Upper lobe of right lung (tissue), 1 donor: ENCODE measurements at regions not wholly inside any gene's neighbourhood (a gene's known extent, or its start where the extent isn't known, plus 50 kb on each side); places are given as distances from the start of the nearest gene placed in this dataset.

Experiments used
- ATAC-seq: fragments of 200-7000 bp; cut with Tn5 transposase; one replicate; pipeline ENCODE4 v1.9.1; 2020; ENCODE audit warnings: mild to moderate bottlenecking, moderate library complexity
- DNase-seq: peaks from one replicate; pipeline ENCODE4 v3.0.0-alpha.2; 2020
- H3K27ac ChIP-seq: fragments of 200-600 bp; one replicate; pipeline ENCODE4 v1.8.0; 2022
- H3K27me3 ChIP-seq: fragments of 200-600 bp; one replicate; pipeline ENCODE4 v1.8.0; 2022; ENCODE audit warnings: mild to moderate bottlenecking
- H3K36me3 ChIP-seq: fragments of 200-600 bp; one replicate; pipeline ENCODE4 v1.8.0; 2022
- H3K4me1 ChIP-seq: fragments of 200-600 bp; one replicate; pipeline ENCODE4 v1.8.0; 2022
- H3K4me3 ChIP-seq: fragments of 200-600 bp; one replicate; pipeline ENCODE4 v1.8.0; 2022; ENCODE audit warnings: mild to moderate bottlenecking
- H3K9me3 ChIP-seq: fragments of 200-600 bp; one replicate; pipeline ENCODE4 v1.8.0; 2022
- CTCF ChIP-seq: fragments of 200-600 bp; IDR thresholded peaks from one replicate; pipeline ENCODE4 v1.8.0; 2022; ENCODE audit warnings: antibody characterized with exemption
- intact Hi-C: fragments of 100-400 bp; cut with DNase I; formaldehyde crosslinking; loops from one replicate; pipeline ENCODE4 v1.11.0; 2022
- donor health status: DM: no; HTN: yes; CAD: no; lungs with severe emphysema.

- Histone ChIP-seq H3K9me3 (no peaks in the 10 kb centered on the region), H3K36me3 (no peaks in the 10 kb centered on the region), H3K27ac (no peak overlapping the region), H3K4me1 (no peaks in the 10 kb centered on the region), H3K27me3 (no peaks in the 10 kb centered on the region), H3K4me3 (no peak overlapping the region)
- intact Hi-C loops, result no loop called here
- no peak for TF ChIP-seq CTCF
- DNase-seq (no peak), ATAC-seq (no peak)
These were observed 91.3 kb upstream of the TMEM106B start for GRCh38 chr7:12119620-12120303.

GRCh38 chr7:12120632-12121031 lies 90.5 kb upstream of the TMEM106B start:
- no peak for DNase-seq
- H3K27ac ChIP-seq, result no peak overlapping the region
- no peak for TF ChIP-seq CTCF
- intact Hi-C loops, result no loop called here
- H3K4me1 ChIP-seq, result no peaks in the 10 kb centered on the region
- no peak overlapping the region for H3K4me3 ChIP-seq
- H3K27me3 ChIP-seq, result no peaks in the 10 kb centered on the region
- no peaks in the 10 kb centered on the region for H3K9me3 ChIP-seq
- no peak for ATAC-seq
- no peaks in the 10 kb centered on the region for H3K36me3 ChIP-seq

- Histone ChIP-seq H3K27me3 (no peaks in the 10 kb centered on the region), H3K4me1 (no peaks in the 10 kb centered on the region), H3K36me3 (no peaks in the 10 kb centered on the region), H3K27ac (no peak overlapping the region), H3K4me3 (no peak overlapping the region), H3K9me3 (no peaks in the 10 kb centered on the region)
- intact Hi-C loops, result no loop called here
- no peak for TF ChIP-seq CTCF
- ATAC-seq (no peak), DNase-seq (no peak)
These were observed 87.9 kb upstream of the TMEM106B start for GRCh38 chr7:12123172-12123571.

GRCh38 chr7:12124028-12124427 lies 87.1 kb upstream of the TMEM106B start:
- no peak for TF ChIP-seq CTCF
- H3K36me3 ChIP-seq, result no peaks in the 10 kb centered on the region
- H3K27me3 ChIP-seq, result no peaks in the 10 kb centered on the region
- H3K27ac ChIP-seq, result no peak overlapping the region
- H3K4me1 ChIP-seq, result no peaks in the 10 kb centered on the region
- no peak overlapping the region for H3K4me3 ChIP-seq
- no peak for DNase-seq
- no peak for ATAC-seq
- intact Hi-C loops, result no loop called here
- H3K9me3 ChIP-seq, result no peaks in the 10 kb centered on the region

GRCh38 chr7:12127455-12127854 lies 83.6 kb upstream of the TMEM106B start:
- no peaks in the 10 kb centered on the region for H3K4me1 ChIP-seq
- H3K27ac ChIP-seq, result no peak overlapping the region
- H3K27me3 ChIP-seq, result no peaks in the 10 kb centered on the region
- H3K4me3 ChIP-seq, result no peak overlapping the region
- H3K36me3 ChIP-seq, result no peaks in the 10 kb centered on the region
- no peak for TF ChIP-seq CTCF
- ATAC-seq, result no peak
- H3K9me3 ChIP-seq, result no peaks in the 10 kb centered on the region
- no peak for DNase-seq
- intact Hi-C loops, result no loop called here

- DNase-seq (no peak), ATAC-seq (no peak)
- Histone ChIP-seq H3K9me3 (no peaks in the 10 kb centered on the region), H3K4me1 (no peaks in the 10 kb centered on the region), H3K27ac (no peak overlapping the region), H3K27me3 (no peaks in the 10 kb centered on the region), H3K4me3 (no peak overlapping the region), H3K36me3 (no peaks in the 10 kb centered on the region)
- no peak for TF ChIP-seq CTCF
- intact Hi-C loops, result no loop called here
These were observed 80.5 kb upstream of the TMEM106B start for GRCh38 chr7:12130609-12131008.
